GM10248 (cell line): ENCODE measurements at regions not wholly inside any gene's neighbourhood (a gene's known extent, or its start where the extent isn't known, plus 50 kb on each side); places are given as distances from the start of the nearest gene placed in this dataset.

Experiments
- CTCF ChIA-PET: fragments of 300-600 bp; sonication (Branson Sonifier 250); formaldehyde crosslinking; extraction: SDS; loops from one replicate; lab custom pipeline; 2021; ENCODE audit warnings: antibody characterized with exemption; lab: Yijun Ruan, JAX
- POLR2A ChIA-PET: fragments of 350-650 bp; sonication (Branson Sonifier 250); formaldehyde crosslinking; extraction: SDS; loops from one replicate; lab custom pipeline; 2020; ENCODE audit warnings: antibody characterized with exemption; lab: Yijun Ruan, JAX
- DNase-seq: peaks from one replicate; pipeline ENCODE4 v3.0.0; 2012; ENCODE audit errors: extremely low spot score
- CTCF ChIP-seq: IDR thresholded peaks from 2 replicates; pipeline ENCODE4 v1.5.1; 2012; ENCODE audit warnings: mild to moderate bottlenecking, low read depth; ENCODE audit errors: extremely low read depth, missing control alignments, control extremely low read depth

DNA sequence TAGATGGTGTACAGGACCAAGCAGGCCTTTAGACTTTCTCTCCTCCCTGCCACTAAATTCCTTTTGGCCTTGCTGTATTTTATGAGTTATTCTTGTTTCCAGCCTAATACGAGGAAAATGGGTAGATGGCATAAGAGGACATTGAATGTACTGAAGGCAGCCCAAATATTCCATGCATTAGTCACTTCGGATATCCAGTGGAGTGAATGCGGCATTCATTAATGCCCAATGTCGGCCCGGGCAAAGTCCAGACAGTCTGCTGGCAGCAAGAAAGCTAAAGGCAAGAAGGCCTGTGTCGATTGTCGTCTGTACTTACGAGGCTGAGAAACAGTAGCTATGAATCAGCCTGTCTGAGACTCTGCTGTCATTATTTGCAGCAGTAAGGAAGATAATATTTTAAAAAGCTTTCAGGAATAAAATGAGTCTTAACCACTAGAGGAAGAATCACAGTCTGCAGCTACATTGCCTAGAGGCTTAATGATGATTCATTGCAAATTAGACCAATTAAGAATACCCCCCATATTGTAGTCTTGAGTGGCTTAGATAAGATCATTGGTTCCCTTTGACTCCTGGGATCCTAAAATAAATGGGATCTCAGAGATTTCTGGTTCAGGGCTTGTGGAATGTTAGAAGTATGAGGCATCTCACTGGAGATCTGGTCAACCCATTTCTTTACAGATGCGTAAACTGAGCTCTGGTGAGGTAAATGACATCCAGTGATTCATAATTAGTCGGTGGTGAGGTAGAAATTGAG is 534.1 kb upstream of the JAG1 start:
- ChIA-PET CTCF (interaction anchor here (0.9 to 4.5 kb wide), 10 partner anchors 9 to 655 kb away, joined by 3 to 70 read pairs (median 3); no protein-coding TSS in a partner anchor), POLR2A (no interaction called here)
- no peak for TF ChIP-seq CTCF
- no peak for DNase-seq

DNA sequence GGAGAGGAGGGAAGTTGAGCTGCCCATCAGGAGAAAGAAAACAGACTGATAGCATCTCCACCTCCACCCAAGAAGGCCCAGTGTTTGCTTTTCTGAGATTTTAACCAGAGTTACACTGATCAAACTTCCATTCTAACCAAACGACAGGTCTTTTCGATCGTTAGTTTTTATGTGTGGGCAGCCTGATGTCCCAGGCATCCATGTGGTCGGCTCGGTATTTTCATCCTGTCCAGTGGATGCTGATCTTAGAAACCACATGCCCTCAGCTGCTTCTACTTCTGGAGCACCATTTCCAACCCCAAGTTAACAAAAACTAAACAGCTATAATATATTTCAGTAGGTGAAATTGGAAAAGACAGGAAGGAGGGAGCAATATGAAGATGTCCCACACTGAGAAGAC is 536.8 kb upstream of the JAG1 start:
- TF ChIP-seq CTCF: no peak
- ChIA-PET CTCF (interaction anchor here (0.7 to 2.6 kb wide), 5 partner anchors 12 to 612 kb away, joined by 3 to 10 read pairs (median 3); no protein-coding TSS in a partner anchor), POLR2A (no interaction called here)

GRCh38 chr20:11212272-11212671 is 538.5 kb upstream of the JAG1 start:
- no peak for DNase-seq
- POLR2A ChIA-PET: no interaction called here
- CTCF ChIA-PET: interaction anchor here (0.9 to 1.4 kb wide), 4 partner anchors 9 to 24 kb away, joined by 3 to 4 read pairs (median 4); no protein-coding TSS in a partner anchor
- no peak for TF ChIP-seq CTCF

More for the DNA sequence above, 536.8 kb upstream of the JAG1 start:
- DNase-seq: no peak

GRCh38 chr20:11212902-11213301 is 539.1 kb upstream of the JAG1 start:
- DNase-seq: no peak
- ChIA-PET CTCF (interaction anchor here (1.2 to 8.8 kb wide), 2 partner anchors 7 to 10 kb away, joined by 4 to 70 read pairs; no protein-coding TSS in a partner anchor), POLR2A (no interaction called here)
- TF ChIP-seq CTCF: no peak

- TF ChIP-seq CTCF: no peak
- ChIA-PET CTCF (interaction anchor here (1.9 to 8.8 kb wide), 2 partner anchors 8 to 10 kb away, joined by 6 to 70 read pairs; no protein-coding TSS in a partner anchor), POLR2A (no interaction called here)
- DNase-seq: no peak
Measured at GRCh38 chr20:11214256-11214840, 540.5 kb upstream of the JAG1 start.

GRCh38 chr20:11216451-11217314 is 542.9 kb upstream of the JAG1 start:
- no peak for DNase-seq
- CTCF ChIA-PET: interaction anchor here (0.9 to 8.8 kb wide), 4 partner anchors 10 to 33 kb away, joined by 3 to 70 read pairs (median 4); no protein-coding TSS in a partner anchor
- TF ChIP-seq CTCF: no peak
- POLR2A ChIA-PET: no interaction called here
